Parathyroid adenoma (tissue), 2 donors: ENCODE measurements at regions not wholly inside any gene's neighbourhood (a gene's known extent, or its start where the extent isn't known, plus 50 kb on each side); places are given as distances from the start of the nearest gene placed in this dataset.
"Not testable (repeated sequence)": the region's sequence is repeated elsewhere in the genome, so short reads cannot be mapped to it uniquely, and the experiment has no call there.

Experiments used
- H2AFZ ChIP-seq: fragments of 300-600 bp; sonication (generic); one replicate; pipeline ENCODE4 v1.7.0; 2017; ENCODE audit warnings: antibody characterized with exemption, mild to moderate bottlenecking
- H3K27ac ChIP-seq: fragments of 300-600 bp; sonication (generic); one replicate; pipeline ENCODE4 v1.7.0; 2017
- H3K27me3 ChIP-seq: fragments of 300-600 bp; sonication (generic); one replicate; pipeline ENCODE4 v1.7.0; 2017; ENCODE audit warnings: low read length; ENCODE audit not compliant: control insufficient read depth, insufficient read depth
- H3K36me3 ChIP-seq: fragments of 300-600 bp; sonication (generic); one replicate; pipeline ENCODE4 v1.7.0; 2017; ENCODE audit warnings: low read length; ENCODE audit not compliant: control insufficient read depth, insufficient read depth
- H3K4me1 ChIP-seq: fragments of 300-600 bp; sonication (generic); one replicate; pipeline ENCODE4 v1.7.0; 2017; ENCODE audit warnings: control low read depth
- H3K4me2 ChIP-seq: fragments of 300-600 bp; sonication (generic); one replicate; pipeline ENCODE4 v1.7.0; 2017; ENCODE audit warnings: low read length
- H3K4me3 ChIP-seq: fragments of 300-600 bp; sonication (generic); one replicate; pipeline ENCODE4 v1.7.0; 2017; ENCODE audit warnings: low read depth, low read length
- H3K79me2 ChIP-seq: fragments of 300-600 bp; sonication (generic); one replicate; pipeline ENCODE4 v1.7.0; 2017; ENCODE audit warnings: control low read depth
- H3K9ac ChIP-seq: fragments of 300-600 bp; sonication (generic); one replicate; pipeline ENCODE4 v1.7.0; 2017; ENCODE audit warnings: mild to moderate bottlenecking
- H3K9me3 ChIP-seq: fragments of 300-600 bp; sonication (generic); one replicate; pipeline ENCODE4 v1.7.0; 2017; ENCODE audit warnings: low read length; ENCODE audit not compliant: control insufficient read depth
- TF ChIP-seq, protein P1 (sequence below): fragments of 300-600 bp; sonication (generic); IDR thresholded peaks from one replicate; pipeline ENCODE4 v1.7.0; 2017; ENCODE audit warnings: antibody characterized with exemption, mild to moderate bottlenecking
- donor health status: primary hyperparathyroidism.

DNA sequence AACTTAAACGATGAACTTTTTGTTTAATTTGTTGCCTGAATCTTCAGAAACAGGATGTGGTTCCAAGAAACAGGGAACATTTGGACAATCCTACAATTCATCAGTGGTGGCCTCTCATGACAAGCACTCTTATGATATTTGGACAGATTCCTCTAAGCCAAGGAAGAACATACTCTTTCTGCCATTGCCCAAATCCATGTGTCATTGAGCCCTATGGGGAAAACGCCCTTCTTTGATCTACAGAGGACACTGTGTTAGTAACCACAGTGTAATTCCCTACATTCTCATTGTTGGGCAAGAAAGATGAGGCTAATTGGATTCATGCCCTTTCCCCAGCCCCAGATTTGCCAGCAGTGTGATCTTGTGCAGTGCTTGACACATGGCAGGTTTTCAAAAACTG lies 167.7 kb upstream of the PTCH1 start:
- Histone ChIP-seq H3K27me3 (no peaks in the 10 kb centered on the region), H3K36me3 (no peaks in the 10 kb centered on the region), H3K4me1 (no peaks in the 10 kb centered on the region), H3K9me3 (no peaks in the 10 kb centered on the region), H3K4me3 (no peak overlapping the region), H3K79me2 (no peaks in the 10 kb centered on the region), H2AFZ (no peak overlapping the region), H3K27ac (no peak overlapping the region), H3K4me2 (no peak overlapping the region), H3K9ac (no peak overlapping the region)
- TF ChIP-seq, protein P1, sequence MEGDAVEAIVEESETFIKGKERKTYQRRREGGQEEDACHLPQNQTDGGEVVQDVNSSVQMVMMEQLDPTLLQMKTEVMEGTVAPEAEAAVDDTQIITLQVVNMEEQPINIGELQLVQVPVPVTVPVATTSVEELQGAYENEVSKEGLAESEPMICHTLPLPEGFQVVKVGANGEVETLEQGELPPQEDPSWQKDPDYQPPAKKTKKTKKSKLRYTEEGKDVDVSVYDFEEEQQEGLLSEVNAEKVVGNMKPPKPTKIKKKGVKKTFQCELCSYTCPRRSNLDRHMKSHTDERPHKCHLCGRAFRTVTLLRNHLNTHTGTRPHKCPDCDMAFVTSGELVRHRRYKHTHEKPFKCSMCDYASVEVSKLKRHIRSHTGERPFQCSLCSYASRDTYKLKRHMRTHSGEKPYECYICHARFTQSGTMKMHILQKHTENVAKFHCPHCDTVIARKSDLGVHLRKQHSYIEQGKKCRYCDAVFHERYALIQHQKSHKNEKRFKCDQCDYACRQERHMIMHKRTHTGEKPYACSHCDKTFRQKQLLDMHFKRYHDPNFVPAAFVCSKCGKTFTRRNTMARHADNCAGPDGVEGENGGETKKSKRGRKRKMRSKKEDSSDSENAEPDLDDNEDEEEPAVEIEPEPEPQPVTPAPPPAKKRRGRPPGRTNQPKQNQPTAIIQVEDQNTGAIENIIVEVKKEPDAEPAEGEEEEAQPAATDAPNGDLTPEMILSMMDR, result no peak

DNA sequence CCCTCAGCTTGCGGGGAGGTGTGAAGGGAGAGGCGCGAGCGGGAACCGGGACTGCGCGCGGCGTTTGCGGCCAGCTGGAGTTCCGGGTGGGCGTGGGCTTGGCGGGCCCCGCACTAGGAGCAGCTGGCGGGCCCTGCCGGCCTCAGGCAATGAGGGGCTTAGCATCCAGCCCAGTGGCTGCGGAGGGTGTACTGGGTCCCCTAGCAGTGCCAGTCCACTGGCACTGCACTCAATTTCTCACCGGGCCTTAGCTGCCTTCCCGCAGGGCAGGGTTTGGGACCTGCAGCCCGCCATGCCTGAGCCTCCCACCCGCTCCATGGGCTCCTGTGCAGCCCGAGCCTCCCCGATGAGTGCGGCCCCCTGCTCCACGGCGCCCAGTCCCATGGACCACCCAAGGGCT lies 163.5 kb upstream of the PTCH1 start:
- not testable (repeated sequence) for H3K9me3 ChIP-seq, H3K4me2 ChIP-seq, H3K9ac ChIP-seq, H2AFZ ChIP-seq, H3K4me3 ChIP-seq, H3K4me1 ChIP-seq, H3K27me3 ChIP-seq, H3K27ac ChIP-seq, H3K36me3 ChIP-seq, H3K79me2 ChIP-seq

DNA sequence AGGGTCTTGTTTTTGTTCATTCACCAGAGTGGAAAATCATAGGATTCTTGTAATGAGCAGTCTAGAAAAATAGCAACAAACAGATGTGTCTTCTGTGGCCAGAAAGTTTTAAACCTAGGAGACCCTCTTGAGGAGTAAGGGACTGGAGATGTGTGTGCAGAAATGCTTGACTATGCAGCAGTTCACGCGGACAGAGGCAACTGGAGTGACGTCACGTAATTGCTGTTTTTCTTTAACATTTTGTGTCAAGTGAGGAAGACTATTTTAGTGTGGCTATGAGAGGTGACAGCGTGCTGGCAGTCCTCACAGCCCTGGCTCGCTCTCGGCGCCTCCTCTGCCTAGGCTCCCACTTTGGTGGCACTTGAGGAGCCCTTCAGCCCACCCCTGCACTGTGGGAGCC lies 163.1 kb upstream of the PTCH1 start:
- no peak overlapping the region for H3K4me3 ChIP-seq
- H3K27ac ChIP-seq, result no peak overlapping the region
- no peak overlapping the region for H3K4me2 ChIP-seq
- no peaks in the 10 kb centered on the region for H3K27me3 ChIP-seq
- H3K36me3 ChIP-seq, result no peaks in the 10 kb centered on the region
- H3K9me3 ChIP-seq, result no peaks in the 10 kb centered on the region
- TF ChIP-seq, protein P1, result no peak
- H2AFZ ChIP-seq, result no peak overlapping the region
- no peaks in the 10 kb centered on the region for H3K79me2 ChIP-seq
- H3K4me1 ChIP-seq, result no peaks in the 10 kb centered on the region
- no peak overlapping the region for H3K9ac ChIP-seq

DNA sequence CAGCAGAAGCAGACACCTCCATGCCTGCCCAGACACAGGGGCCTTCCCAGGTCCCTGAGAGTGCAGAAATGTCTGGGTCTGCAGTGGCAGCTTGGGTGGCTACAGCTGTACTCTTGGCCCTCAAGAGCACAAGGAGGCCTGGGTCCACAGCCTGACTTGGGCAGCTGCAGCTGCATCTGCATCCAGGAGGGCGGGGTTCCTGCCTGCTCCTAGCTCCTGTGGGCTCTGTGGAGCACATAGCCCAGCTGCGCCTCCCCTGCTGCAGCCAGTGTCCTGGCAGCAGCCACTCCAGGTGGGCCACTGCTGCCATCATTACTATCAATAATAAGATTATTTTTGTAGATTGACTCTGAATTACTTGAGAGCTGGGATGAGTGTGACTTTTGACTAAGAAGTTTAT lies 162.0 kb upstream of the PTCH1 start:
- Histone ChIP-seq H3K36me3 (no peaks in the 10 kb centered on the region), H3K9me3 (no peaks in the 10 kb centered on the region), H3K4me3 (no peak overlapping the region), H3K27ac (no peak overlapping the region), H3K4me2 (no peak overlapping the region), H2AFZ (no peak overlapping the region), H3K9ac (no peak overlapping the region), H3K27me3 (no peaks in the 10 kb centered on the region), H3K79me2 (no peaks in the 10 kb centered on the region), H3K4me1 (no peaks in the 10 kb centered on the region)
- TF ChIP-seq, protein P1, result no peak

DNA sequence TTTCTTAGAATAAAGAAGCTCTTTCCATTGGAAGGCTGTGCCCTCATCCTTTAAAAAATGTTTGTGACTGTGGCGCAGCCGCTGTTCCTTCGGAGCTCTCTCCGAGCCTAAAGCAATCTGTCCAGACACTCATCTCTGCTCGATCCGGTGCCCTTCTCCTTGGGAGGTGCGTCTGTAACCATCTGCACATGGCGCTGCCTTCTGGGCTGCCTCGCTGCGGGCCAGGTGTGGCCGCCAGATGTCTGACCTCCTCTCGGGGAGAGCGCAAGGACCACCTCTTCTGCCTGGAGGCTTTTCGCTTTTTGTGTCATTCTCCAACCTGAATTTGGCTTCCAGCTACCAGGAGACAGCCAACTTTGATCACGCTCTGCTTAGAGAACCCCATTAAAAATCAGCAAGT lies 153.4 kb upstream of the PTCH1 start:
- H3K36me3 ChIP-seq, result no peaks in the 10 kb centered on the region
- peaks cover 6% of the 10 kb centered on the region for H3K4me1 ChIP-seq
- H3K4me3 ChIP-seq, result no peak overlapping the region
- H3K4me2 ChIP-seq, result no peak overlapping the region
- TF ChIP-seq, protein P1, result no peak
- no peaks in the 10 kb centered on the region for H3K27me3 ChIP-seq
- H2AFZ ChIP-seq, result no peak overlapping the region
- H3K9me3 ChIP-seq, result no peaks in the 10 kb centered on the region
- no peaks in the 10 kb centered on the region for H3K79me2 ChIP-seq
- H3K9ac ChIP-seq, result no peak overlapping the region
- no peak overlapping the region for H3K27ac ChIP-seq
